Fibroblast of skin of right biceps (primary cell): ENCODE measurements at regions not wholly inside any gene's neighbourhood (a gene's known extent, or its start where the extent isn't known, plus 50 kb on each side); places are given as distances from the start of the nearest gene placed in this dataset.
"Not testable (repeated sequence)": the region's sequence is repeated elsewhere in the genome, so short reads cannot be mapped to it uniquely, and the experiment has no call there.

ENCODE experiments used
- DNase-seq: peaks from one replicate; pipeline ENCODE4 v3.0.0-alpha.2; 2013

DNA sequence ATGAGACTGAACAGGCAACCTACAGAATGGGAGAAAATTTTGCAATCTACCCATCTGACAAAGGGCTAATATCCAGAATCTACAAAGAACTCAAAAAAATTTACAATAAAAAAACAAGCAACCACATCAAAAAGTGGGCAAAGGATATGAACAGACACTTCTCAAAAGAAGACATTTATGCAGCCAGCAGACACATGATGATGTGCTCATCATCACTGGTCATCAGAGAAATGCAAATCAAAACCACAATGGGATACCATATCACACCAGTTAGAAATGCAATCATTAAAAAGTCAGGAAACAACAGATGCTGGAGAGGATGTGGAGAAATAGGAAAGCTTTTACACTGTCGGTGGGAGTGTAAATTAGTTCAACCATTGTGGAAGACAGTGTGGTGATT, 51.7 kb upstream of the PAXBP1 start:
- not testable (repeated sequence) for DNase-seq

- DNase-seq: no peak
Measured at GRCh38 chr21:32824950-32825349, 53.4 kb upstream of the PAXBP1 start.

DNA sequence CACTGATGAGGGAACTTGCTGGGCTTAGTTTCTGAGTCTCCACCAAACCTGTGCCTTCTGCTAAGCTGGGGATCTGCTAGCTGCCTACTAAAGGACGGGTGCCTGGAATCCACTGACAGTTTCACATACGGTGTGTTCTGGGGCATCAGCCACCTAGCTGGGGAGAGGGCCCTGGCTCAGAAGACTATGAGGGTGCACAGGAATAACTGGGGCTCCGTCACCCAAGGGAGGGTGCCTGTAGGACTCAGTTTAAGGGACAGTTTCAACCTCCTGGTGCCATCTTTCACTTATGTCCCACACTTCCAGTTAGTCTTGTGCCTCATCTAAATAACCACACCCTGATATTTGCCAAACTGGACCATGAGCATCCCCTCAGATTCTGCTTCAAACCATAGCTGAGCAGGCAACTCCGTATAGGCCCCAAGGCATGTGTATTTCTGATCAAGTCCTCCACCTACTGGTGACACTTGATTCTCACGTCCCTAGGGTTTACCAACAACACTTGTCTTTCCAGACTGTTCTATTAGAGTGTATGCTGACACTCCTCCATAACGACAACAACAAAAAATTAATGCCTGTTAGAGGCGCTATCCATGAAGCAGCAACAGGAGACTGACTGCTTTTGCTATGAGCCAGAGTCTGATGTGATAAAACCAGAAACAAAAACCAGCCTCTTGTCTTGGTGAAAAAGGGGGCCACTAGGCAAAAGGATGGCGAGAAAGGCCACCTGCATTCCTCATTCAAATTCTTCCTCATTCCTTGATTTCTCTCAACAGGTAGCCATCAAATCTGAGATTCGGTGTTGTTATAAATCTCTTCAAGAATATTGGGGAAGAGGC, 55.0 kb upstream of the PAXBP1 start:
- peak; percentile 50 for DNase-seq

GRCh38 chr21:32828908-32829307, 57.4 kb upstream of the PAXBP1 start:
- DNase-seq: no peak

GRCh38 chr21:32829504-32829903, 57.9 kb upstream of the PAXBP1 start:
- no peak for DNase-seq

- not testable (repeated sequence) for DNase-seq
Measured at GRCh38 chr21:32831779-32832178, 60.2 kb upstream of the PAXBP1 start.

DNA sequence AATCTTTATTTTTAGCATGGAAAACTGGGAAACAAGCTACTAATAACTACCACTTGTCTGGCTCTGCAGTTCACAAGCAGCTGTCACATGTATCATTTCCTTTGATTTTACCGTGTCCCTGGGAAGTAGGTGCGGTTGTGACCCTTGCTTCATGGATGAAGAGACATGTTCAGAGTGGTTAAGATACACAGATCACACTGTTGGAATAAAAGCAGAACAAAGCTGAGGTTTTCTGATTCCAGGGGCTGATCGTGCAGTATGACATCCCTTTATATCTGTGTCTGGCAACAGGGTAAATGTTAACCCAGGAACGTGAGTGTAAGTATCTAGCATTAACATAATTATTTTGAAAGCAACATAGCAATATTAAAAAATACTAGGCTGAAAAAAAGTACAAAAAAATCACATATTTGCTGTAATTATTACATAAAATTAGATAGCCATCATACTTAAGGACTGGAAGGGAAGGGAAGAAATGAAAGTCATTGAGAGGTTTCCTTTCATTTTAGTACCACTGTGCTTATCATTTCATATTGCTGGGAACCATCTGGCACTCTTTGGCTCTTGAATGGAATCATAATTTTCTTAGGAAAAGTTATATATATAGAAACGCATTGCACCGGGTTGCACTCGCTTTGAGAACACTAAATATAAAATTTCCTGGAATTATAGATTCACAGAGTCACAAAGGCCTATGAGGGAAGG, 62.8 kb upstream of the PAXBP1 start:
- no peak for DNase-seq

DNA sequence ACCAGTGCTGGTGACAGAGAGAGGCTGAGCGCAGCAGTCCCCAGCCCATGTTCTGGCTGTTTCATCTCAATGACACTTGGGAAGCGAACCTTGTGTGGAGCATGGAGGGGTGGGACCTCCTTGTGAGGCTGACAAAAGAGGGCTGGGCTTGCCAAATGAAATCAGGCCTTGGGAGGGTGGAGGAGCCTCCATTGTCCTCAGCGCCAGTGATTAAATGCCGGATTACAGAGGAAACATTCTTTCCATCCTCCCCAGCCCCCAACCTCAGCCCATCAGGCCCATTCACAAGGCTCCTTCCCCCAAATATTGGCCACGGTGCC, 63.3 kb upstream of the PAXBP1 start:
- DNase-seq: no peak

- DNase-seq: no peak
Measured at GRCh38 chr21:32842146-32842545, 70.6 kb upstream of the PAXBP1 start.

- DNase-seq: no peak
Measured at GRCh38 chr21:32843561-32843960, 72.0 kb upstream of the PAXBP1 start.

DNA sequence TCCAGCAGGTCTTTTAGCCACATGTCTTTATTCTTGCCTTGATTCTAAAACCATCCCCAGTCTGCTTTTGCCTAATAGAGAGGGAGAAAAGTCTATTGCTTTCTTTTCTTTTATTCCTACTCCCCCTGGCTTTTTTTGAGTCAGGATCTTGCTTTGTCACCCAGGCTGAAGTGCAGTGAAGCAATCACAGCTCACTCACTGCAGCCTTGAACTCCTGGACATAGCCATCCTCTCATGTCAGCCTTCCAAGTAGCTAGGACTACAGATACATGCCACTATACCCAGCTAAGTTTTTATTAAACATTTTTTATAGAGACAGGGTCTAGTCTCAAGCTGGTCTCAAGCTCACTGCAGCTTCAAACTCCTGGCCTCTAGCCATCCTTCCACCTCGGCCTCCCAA, 72.5 kb upstream of the PAXBP1 start:
- no peak for DNase-seq

DNA sequence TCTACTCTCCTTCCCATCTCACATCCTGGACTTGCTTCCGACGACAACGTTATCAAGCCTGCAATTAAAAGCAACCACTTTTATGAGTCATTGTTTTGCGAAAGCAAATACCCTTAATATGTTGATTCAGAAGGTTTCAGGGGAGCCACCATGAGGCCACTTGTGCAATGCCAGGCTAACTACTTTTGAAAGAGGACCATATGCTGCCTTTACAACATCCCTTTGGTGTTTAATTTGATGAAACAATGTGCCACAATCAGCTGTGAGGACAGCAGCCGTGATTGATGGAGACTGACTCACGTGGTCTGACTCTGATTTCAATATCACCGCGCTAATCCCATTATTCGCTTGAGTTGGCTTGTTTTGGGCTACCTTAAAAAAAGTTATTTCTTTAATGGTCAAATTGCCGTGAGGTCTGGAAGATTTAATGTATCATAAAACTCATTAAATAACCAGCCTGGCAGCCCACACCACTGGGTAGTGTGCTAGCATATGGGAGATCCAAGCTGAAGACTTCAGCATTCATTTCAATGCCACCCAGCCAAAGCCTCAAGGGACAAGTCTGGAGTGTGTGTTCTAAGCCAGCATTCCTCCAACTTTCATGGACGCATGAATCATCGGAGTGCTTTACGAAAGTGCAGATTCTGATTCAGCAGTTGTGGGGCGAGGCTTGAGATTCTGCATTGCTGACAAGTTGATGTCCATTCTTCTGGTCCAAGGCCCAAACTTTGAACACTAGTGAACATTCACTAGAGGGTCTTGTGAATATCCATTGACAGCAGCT, 73.3 kb upstream of the PAXBP1 start:
- peak; percentile 83 for DNase-seq

GRCh38 chr21:32858628-32859027, 87.1 kb upstream of the PAXBP1 start:
- no peak for DNase-seq

DNA sequence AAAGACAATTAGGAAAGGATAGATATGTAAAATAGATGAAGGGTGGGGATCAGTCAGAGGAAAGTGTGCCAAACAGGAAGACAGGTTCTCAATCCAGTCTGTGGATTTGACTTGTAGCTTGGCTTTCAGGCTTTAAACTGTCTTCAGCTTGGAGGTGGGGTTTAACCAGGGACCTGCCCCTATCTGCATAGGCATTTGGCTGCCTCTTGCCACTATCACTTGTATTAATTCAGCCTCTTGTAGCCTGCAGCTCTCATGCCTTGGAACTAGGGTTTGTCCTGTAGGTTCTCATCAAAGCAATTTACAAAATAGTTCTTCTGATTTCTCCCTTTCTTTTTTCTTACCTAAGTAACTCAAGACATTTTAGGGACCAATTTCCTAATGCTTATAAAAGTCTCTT, 88.8 kb upstream of the PAXBP1 start:
- no peak for DNase-seq

DNA sequence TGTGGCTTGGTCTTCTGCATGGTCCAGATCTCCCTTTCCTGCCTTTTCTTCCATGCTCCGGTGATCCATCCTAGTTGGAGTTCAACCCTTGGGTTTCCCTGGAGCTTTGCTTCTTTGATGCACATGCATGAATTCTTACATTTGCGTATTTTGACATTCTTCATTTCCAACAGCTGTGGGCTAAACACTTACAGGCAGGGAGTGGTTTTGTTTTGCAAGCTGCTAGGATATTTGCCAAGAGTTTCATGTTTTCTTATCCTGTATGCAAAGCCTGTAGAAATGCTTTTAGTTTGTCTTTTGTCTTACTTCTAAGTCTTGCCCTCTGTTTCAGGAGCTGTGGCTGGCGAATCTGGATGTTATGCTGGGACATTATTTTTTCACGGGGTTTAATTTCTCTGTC, 90.3 kb upstream of the PAXBP1 start:
- no peak for DNase-seq

- DNase-seq: no peak
Measured at GRCh38 chr21:32867597-32867996, 96.0 kb upstream of the PAXBP1 start.

DNA sequence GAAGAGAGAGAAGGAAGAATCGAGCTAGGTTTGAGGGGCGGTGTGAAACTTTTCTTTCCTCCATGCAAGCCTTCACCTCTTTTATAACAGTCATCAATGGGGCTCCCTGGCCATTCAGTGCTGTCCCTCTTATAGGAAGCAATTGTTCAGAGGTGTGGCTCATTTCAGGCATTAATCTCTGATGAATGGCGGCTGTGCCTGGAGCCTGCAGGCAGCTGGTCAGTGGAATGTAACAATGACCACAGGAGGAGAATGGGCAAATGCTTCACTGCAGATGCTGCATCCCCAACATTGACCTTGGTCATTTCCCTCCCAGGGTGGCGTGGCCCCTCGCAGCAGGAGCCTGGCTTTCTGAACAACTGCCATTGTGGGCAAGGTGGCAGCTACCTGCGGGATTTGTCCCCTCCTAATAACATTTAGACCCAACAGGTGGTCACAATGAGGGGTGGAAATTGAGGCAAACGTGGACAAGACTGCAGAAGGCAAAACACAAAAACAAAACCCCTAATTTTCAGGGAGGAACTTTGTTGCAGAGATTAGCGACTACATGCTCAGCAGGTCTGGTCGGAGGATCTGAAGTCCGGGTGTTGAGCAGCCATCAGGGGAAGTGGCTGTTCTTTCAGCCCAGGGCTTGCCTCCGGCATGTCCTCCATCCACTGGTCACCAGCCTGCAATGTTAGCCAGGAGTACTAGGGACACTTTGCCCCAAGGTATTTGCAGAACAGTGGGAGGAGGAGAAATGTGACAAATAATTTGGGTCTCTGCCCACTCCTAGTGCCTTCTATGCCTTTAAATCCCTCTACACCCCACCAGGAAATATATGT, 97.3 kb upstream of the PAXBP1 start:
- no peak for DNase-seq

GRCh38 chr21:32869459-32869858, 97.9 kb upstream of the PAXBP1 start:
- no peak for DNase-seq

GRCh38 chr21:32876426-32876825, 104.9 kb upstream of the PAXBP1 start:
- no peak for DNase-seq

- not testable (repeated sequence) for DNase-seq
Measured at GRCh38 chr21:32877888-32878287, 106.3 kb upstream of the PAXBP1 start.

GRCh38 chr21:32878661-32879060, 107.1 kb upstream of the PAXBP1 start:
- DNase-seq: no peak

DNA sequence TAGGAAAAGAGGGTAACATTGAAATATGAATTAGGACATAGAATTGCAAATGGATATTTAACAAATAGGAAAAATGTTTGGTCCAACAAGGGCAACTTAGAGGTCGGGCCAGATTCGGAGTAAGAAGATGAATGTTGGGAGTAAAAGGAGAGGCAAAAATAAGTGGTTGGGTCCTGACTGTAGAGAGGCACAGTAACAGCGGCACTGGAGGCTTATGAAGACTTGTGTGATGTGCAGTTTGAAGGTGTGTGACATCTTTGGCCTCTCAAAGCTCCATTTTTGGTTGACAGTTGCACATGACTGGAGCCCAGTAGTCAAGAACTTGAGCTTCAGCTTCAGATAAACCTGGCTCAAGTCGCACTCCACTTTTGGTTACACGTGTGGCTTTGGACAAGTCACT, 109.9 kb upstream of the PAXBP1 start:
- no peak for DNase-seq

DNA sequence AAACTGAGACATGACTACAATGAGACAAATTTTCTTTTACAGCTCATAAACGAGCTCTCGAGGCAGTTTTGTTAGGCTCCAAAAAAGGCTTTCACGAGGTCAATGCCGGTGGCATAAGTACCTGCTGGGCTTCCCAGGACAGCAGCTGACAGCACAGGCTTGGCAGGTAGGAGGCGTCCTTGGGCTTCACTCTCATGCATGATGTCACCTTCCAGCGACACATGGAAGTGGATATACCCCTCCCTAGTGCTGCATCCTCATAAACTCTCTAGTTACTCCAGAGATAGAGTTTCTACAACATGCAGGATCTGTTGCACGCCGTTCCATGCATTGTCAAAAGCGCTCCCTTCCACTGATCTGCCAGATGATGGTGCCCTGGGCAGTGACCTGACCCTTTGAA, 112.5 kb upstream of the PAXBP1 start:
- DNase-seq: no peak
